Mesodermal cell (in vitro differentiated cells): ENCODE measurements at regions not wholly inside any gene's neighbourhood (a gene's known extent, or its start where the extent isn't known, plus 50 kb on each side); places are given as distances from the start of the nearest gene placed in this dataset.

Experiments
- H3K27ac ChIP-seq: 2 replicates; pipeline ENCODE4 v1.7.0; 2013; ENCODE audit warnings: mild to moderate bottlenecking, low read depth, low read length, moderate library complexity; ENCODE audit not compliant: severe bottlenecking
- H3K36me3 ChIP-seq: 2 replicates; pipeline ENCODE4 v1.7.1; 2013; ENCODE audit warnings: mild to moderate bottlenecking, low read length, moderate library complexity; ENCODE audit not compliant: control insufficient read depth, insufficient read depth
- H3K4me1 ChIP-seq: one replicate; pipeline ENCODE4 v1.7.1; 2013; ENCODE audit warnings: mild to moderate bottlenecking, low read length; ENCODE audit not compliant: insufficient read depth, control insufficient read depth, poor library complexity, severe bottlenecking
- H3K4me3 ChIP-seq: 2 replicates; pipeline ENCODE4 v1.7.0; 2013; ENCODE audit warnings: low read length, control low read depth, mild to moderate bottlenecking; ENCODE audit not compliant: insufficient read depth, poor library complexity, severe bottlenecking; ENCODE audit errors: extremely low read depth
- H3K9me3 ChIP-seq: 2 replicates; pipeline ENCODE4 v1.7.1; 2013; ENCODE audit warnings: mild to moderate bottlenecking, low read length, moderate library complexity; ENCODE audit not compliant: control insufficient read depth
- WGBS, 2 experiments: methylation state at CpG; one replicate each; pipeline ENCODE4 v1.1.5; 2013; ENCODE audit warnings: missing lambda C conversion rate in 2 of 2; ENCODE audit not compliant: insufficient coverage in 2 of 2; 5-methylcytosine and 5-hydroxymethylcytosine counted together

DNA sequence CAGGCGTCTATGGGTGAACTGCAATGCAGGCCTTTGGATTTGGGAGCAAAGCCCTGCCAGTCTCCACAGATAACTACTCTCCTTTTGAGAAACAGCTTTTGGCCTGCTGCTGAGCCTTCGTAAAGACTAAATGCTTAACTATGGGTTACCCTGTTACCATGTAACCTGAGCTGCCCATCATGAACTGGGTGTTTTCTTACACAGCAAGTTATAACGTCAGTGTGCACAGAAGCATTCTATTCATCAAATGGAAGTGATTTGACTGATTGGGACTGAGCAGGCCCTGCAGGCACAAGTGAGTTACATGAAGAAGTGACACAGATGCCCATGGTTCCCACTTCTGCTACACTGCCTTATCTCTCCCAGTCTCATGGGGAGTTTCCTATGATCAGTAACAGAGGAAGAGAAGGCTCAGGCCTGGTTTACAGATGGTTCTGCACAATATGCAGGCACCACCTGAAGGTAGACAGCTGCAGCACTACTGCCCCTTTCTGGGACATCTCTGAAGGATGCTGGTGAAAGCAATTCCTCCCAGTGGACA, 319.1 kb downstream of the CD83 start:
- Histone ChIP-seq H3K27ac (no peak overlapping the region), H3K36me3 (no peaks in the 10 kb centered on the region), H3K4me3 (no peak overlapping the region), H3K9me3 (no peaks in the 10 kb centered on the region), H3K4me1 (peaks cover 6% of the 10 kb centered on the region)
- 58 to 69% methylated on average over 2 to 3 of the region's 3 CpGs for WGBS, 2 experiments

- no peaks in the 10 kb centered on the region for H3K36me3 ChIP-seq
- peaks cover 9% of the 10 kb centered on the region for H3K4me1 ChIP-seq
- H3K9me3 ChIP-seq, result no peaks in the 10 kb centered on the region
- no peak overlapping the region for H3K27ac ChIP-seq
- 80 to 97% methylated on average over 2 to 4 of the region's 5 CpGs for WGBS, 2 experiments
- H3K4me3 ChIP-seq, result no peak overlapping the region
These were observed 321.8 kb downstream of the CD83 start for GRCh38 chr6:14439419-14439818.

DNA sequence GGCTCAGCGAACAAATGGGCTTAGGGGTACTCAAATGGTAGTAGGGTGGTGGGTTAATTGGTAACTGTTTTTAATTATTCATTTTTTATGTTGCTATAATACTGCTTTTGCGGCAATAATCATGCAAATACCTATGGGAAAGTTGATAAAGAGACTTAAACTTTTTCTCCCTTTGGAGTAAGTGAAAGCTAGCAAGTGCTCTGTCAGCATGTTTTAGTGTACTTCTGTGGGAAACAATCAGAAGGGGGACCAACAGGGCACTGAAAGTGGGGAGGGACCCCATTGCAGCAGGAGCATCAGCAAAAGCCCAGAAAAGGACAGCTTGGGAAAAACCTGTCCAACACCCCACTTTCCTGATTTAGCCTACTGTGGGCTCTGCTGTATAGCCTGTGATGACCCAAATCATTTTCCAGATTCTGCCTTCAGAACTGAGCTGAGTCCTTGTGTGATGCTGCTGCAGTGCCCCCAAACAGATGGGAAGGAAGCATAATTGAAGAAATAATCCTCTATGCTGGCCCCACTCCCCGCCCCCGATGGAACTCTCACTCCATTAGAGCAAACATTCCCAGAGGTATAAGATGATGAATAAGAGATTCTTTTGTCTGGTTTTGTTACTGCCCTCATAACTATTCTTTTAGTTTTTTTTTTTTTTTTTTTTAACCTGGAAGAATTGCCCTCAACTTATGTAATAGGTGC, 322.8 kb downstream of the CD83 start:
- Histone ChIP-seq H3K27ac (no peak overlapping the region), H3K4me1 (peaks cover 9% of the 10 kb centered on the region), H3K36me3 (no peaks in the 10 kb centered on the region), H3K4me3 (no peak overlapping the region), H3K9me3 (no peaks in the 10 kb centered on the region)
- WGBS, 2 experiments, result 100% methylated on average over 2 of the region's 4 CpGs; no CpG with 5 or more reads in 1 of the 2 experiments

DNA sequence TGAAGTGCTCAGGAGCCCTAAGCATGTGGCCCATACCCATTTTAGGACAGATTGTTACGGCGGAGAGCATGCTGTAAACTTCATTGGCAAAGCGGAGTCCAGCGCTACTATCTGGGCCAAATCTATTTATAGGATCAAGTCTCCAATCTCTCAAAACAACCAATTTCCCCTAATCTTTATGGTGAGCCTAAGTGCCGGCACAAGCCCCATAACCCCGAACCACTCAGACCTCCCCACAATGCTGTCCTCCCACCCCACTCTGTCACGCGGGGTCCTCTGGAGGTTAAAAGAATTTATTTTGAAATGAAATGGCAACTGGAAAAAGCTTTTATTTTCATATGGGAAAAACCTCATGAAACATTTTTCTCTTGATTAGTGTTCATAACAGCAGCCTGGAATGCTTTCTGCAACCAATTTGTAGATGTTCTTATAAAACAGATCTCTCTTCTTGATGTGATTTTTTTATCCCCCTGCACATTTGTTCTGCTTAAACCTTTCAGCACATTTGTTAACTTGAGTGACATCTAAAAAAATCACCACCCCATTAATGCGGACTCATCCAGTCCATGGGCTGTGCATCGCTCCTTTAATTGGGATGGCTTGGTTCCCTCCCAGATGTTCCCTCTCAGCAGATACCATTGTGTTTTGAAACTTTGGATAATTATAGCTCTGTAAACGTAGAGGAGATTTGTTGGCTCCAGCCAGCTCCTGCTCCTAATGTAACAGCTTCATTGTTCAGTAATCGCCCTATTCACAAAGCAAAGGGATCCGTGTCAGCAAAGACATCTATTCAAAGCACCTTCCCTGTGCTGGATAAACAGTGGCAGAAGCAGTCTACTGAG, 323.6 kb downstream of the CD83 start:
- Histone ChIP-seq H3K4me3 (no peak overlapping the region), H3K9me3 (no peaks in the 10 kb centered on the region), H3K4me1 (peaks cover 9% of the 10 kb centered on the region), H3K27ac (peak overlapping the region; percentile 23), H3K36me3 (no peaks in the 10 kb centered on the region)
- WGBS, 2 experiments, result 47 to 56% methylated on average over 3 to 8 of the region's 13 CpGs

GRCh38 chr6:14442242-14442641, 324.7 kb downstream of the CD83 start:
- H3K9me3 ChIP-seq, result no peaks in the 10 kb centered on the region
- WGBS, 2 experiments, result 89 to 95% methylated on average over 8 to 10 of the region's 11 CpGs
- H3K36me3 ChIP-seq, result no peaks in the 10 kb centered on the region
- H3K4me3 ChIP-seq, result no peak overlapping the region
- peaks cover 9% of the 10 kb centered on the region for H3K4me1 ChIP-seq
- H3K27ac ChIP-seq, result no peak overlapping the region

DNA sequence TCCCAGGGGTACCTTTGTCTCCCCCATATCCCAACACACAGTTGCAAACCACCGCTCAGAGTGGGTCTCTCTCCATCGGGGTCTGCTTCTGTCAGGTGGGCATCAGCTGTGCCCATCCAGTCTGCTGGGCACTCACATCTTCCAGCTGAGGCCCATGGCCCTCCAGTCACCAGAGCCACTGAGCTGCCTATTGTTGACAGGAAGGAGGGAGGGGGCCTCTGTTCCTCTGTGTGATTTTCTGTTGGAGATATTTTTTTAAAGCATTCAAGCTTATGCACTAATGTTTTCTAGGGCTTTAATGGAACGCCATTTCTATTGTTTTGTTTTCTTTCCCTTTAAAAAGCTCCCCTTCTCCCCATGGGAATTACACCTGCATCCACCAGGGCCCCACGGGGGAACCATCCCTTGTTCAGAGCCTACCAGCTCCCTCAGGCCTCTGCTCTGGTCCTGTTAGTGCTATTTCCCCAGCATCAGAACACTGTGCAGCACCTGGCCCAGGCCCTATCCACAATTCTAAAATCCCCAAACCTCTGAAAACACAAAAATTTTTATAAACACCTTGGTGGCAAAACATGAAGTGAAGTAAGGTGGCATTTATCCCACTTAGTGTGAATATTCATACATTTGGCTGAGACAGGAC, 326.2 kb downstream of the CD83 start:
- Histone ChIP-seq H3K4me1 (peaks cover 9% of the 10 kb centered on the region), H3K36me3 (no peaks in the 10 kb centered on the region), H3K9me3 (peaks cover 7% of the 10 kb centered on the region), H3K4me3 (no peak overlapping the region), H3K27ac (no peak overlapping the region)
- WGBS, 2 experiments, result 74 to 100% methylated on average over 1 to 3 of the region's 4 CpGs

DNA sequence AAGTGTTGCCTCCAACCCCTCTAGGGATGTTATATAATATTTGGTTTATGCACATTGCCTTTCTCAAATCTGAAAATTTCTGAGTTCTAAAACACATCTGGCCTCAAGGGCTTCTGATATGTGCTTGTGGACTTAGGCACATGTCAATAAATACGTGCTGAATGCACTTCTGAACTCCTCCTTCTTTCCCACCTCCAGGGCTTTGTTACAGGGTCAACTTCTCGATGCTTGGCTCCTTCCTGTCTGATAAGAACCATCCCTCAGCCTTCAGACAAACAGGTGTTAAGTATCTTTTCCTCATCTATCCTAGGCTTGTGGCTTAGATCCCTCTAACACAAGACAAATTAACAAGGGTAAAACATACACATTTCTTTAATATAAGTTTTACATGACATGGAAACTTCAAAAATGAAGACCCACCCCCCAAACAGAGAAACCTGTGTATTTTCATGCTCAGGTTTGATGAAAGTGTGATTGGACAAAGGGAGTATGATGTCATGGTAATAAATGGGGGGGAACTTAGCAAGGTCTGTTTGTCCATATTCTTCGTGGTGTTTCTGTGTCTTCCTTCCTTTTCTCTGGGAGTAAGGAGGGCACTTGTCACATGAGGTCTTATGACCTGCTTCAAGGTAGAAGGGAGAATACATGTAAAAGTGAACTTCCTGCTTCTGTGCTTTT, 326.9 kb downstream of the CD83 start:
- H3K9me3 ChIP-seq, result peaks cover 7% of the 10 kb centered on the region
- no peak overlapping the region for H3K27ac ChIP-seq
- peaks cover 9% of the 10 kb centered on the region for H3K4me1 ChIP-seq
- 87 to 94% methylated on average over 2 to 3 of the region's 3 CpGs for WGBS, 2 experiments
- H3K36me3 ChIP-seq, result no peaks in the 10 kb centered on the region
- no peak overlapping the region for H3K4me3 ChIP-seq

- Histone ChIP-seq H3K9me3 (peaks cover 7% of the 10 kb centered on the region), H3K27ac (no peak overlapping the region), H3K4me3 (no peak overlapping the region), H3K36me3 (no peaks in the 10 kb centered on the region), H3K4me1 (peaks cover 2% of the 10 kb centered on the region)
- WGBS, 2 experiments, result 100% methylated on average over 1 of the region's 2 CpGs
These were observed 329.7 kb downstream of the CD83 start for GRCh38 chr6:14447240-14447639.

GRCh38 chr6:14448246-14448645, 330.7 kb downstream of the CD83 start:
- WGBS, 2 experiments, result no CpG with 5 or more reads among the region's 1 CpG
- Histone ChIP-seq H3K9me3 (peaks cover 7% of the 10 kb centered on the region), H3K4me3 (no peak overlapping the region), H3K4me1 (peaks cover 2% of the 10 kb centered on the region), H3K27ac (no peak overlapping the region), H3K36me3 (no peaks in the 10 kb centered on the region)

DNA sequence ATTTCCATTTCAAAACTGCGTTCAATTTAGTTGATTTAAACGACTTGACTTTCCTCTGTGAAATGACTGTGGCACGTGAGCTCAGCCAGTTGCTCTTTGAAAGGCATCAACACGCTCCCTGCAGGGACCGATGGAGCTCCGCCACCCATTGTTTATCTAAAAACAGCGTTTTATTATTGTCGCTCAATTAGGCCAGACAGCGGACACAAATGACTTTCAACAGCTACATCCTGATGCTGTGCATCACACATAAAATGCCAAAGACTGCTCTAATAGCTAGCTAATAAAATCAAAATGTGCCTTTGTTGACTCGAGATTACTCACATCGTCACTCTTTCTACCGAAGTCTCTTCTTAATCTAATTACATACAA, 332.5 kb downstream of the CD83 start:
- Histone ChIP-seq H3K4me3 (no peak overlapping the region), H3K4me1 (peaks cover 2% of the 10 kb centered on the region), H3K27ac (no peak overlapping the region), H3K36me3 (no peaks in the 10 kb centered on the region), H3K9me3 (peaks cover 7% of the 10 kb centered on the region)
- 67 to 80% methylated on average over 12 of the region's 12 CpGs for WGBS, 2 experiments
